ENCODE measurements at regions not wholly inside any gene's neighbourhood (a gene's known extent, or its start where the extent isn't known, plus 50 kb on each side); places are given as distances from the start of the nearest gene placed in this dataset.

DNA sequence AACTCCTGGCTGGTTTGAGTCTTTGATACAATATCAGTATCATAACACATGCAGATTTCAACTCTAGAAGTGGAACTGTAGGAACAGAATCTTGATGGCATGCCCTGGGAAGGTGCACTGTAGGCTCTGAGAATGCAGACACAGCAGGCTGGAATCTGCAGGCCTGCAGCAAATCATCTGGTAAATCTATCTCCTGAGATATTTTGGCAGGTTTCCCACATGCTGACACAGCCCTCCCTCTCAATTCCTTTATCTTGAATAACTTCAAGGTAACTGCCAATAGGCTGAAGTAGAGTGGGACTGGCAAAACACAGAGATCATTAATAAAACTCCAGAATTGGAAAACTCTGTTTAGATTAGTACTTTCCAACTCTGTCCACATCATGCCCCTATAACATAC is 177.8 kb upstream of the PCSK5 start:
- TF ChIP-seq, protein P1, sequence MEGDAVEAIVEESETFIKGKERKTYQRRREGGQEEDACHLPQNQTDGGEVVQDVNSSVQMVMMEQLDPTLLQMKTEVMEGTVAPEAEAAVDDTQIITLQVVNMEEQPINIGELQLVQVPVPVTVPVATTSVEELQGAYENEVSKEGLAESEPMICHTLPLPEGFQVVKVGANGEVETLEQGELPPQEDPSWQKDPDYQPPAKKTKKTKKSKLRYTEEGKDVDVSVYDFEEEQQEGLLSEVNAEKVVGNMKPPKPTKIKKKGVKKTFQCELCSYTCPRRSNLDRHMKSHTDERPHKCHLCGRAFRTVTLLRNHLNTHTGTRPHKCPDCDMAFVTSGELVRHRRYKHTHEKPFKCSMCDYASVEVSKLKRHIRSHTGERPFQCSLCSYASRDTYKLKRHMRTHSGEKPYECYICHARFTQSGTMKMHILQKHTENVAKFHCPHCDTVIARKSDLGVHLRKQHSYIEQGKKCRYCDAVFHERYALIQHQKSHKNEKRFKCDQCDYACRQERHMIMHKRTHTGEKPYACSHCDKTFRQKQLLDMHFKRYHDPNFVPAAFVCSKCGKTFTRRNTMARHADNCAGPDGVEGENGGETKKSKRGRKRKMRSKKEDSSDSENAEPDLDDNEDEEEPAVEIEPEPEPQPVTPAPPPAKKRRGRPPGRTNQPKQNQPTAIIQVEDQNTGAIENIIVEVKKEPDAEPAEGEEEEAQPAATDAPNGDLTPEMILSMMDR (conservative IDR thresholded peaks at IDR 0.05; ENCODE audit: low read depth, low read length): no peak
- TF ChIP-seq POLR2A (IDR thresholded peaks at IDR 0.05; ENCODE audit: low read depth, low read length) (no peak), RFX5 (IDR thresholded peaks at IDR 0.05; ENCODE audit: low read depth, low read length) (no peak), SMC3 (IDR thresholded peaks at IDR 0.05; ENCODE audit: low read depth, low read length) (no peak), CEBPB (IDR thresholded peaks at IDR 0.05; ENCODE audit: low read depth, low read length) (no peak)
